ENCODE measurements at regions not wholly inside any gene's neighbourhood (a gene's known extent, or its start where the extent isn't known, plus 50 kb on each side); places are given as distances from the start of the nearest gene placed in this dataset.

DNA sequence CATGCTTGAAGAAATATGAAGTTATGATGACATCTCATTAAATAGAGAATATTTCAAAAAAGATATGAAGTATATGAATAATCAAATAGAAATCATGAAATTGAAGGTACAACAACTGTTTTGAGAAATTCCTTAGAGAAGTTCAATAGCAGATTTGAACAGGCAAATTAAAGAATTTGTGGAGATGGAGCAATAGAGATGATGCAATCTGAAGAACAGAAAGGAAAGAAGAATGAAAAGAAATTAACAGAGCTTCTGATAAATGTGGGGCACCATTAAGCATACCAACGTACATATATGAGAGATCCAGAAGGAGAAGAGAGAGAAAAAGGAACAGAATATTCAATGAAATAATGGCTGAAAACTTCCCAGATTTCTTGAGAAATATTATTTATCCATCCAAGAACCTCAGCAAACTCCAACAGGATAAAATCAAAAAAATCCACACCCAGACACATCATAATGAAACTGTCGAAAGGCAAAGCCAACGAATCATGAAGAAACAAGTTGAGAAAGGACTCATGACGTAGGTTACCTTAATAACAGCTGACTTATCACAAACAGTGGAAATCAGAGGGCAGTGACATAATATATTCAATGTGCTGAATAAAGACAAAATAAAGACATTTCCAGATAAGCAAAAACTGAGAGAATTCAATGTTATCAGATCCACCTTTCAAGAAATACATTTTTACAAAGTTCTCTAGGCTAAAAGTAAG lies 297.2 kb upstream of the TARS1 start:
- no peaks in the 10 kb centered on the region for H3K4me1 ChIP-seq (ENCODE audit: control insufficient read depth, insufficient read depth, low read length, poor library complexity, severe bottlenecking)
- WGBS, 2 experiments (ENCODE audit: insufficient coverage in 2 of 2), result 80% methylated on average over 1 of the region's 4 CpGs; no CpG with 5 or more reads in 1 of the 2 experiments
- H3K27ac ChIP-seq (ENCODE audit: low read depth, low read length, severe bottlenecking), result no peak overlapping the region
- no peak overlapping the region for H3K4me3 ChIP-seq (ENCODE audit: extremely low read depth, insufficient read depth, low read length, poor library complexity, severe bottlenecking)
- no peaks in the 10 kb centered on the region for H3K36me3 ChIP-seq (ENCODE audit: control insufficient read depth, insufficient read depth, low read length)
- H3K9me3 ChIP-seq (ENCODE audit: control insufficient read depth, low read length), result no peaks in the 10 kb centered on the region

GRCh38 chr5:33146881-33147280 lies 293.9 kb upstream of the TARS1 start:
- no peaks in the 10 kb centered on the region for H3K9me3 ChIP-seq (ENCODE audit: control insufficient read depth, low read length)
- H3K36me3 ChIP-seq (ENCODE audit: control insufficient read depth, insufficient read depth, low read length), result no peaks in the 10 kb centered on the region
- H3K27ac ChIP-seq (ENCODE audit: low read depth, low read length, severe bottlenecking), result no peak overlapping the region
- no peak overlapping the region for H3K4me3 ChIP-seq (ENCODE audit: extremely low read depth, insufficient read depth, low read length, poor library complexity, severe bottlenecking)
- no peaks in the 10 kb centered on the region for H3K4me1 ChIP-seq (ENCODE audit: control insufficient read depth, insufficient read depth, low read length, poor library complexity, severe bottlenecking)

DNA sequence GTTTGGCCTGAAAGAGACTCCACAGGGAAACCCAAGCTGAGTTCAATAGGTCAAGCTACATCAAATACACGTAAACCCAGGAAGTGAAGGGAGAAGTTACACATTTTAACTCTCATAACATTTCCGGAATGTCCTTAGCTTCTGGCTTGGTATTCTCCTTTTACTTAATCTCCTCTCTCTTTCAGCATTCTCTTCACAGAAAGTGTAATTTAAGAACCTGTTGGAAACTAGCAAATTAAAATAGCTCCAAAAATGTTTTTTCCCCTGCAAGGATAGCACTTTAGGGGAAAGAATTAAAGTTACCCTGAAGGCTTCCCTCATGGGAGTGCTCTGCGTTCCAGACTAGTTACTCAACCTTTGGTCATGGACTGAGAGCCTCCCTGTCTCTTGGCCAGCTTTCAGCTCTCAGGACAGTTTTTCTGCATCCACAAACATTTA lies 292.7 kb upstream of the TARS1 start:
- H3K4me1 ChIP-seq (ENCODE audit: control insufficient read depth, insufficient read depth, low read length, poor library complexity, severe bottlenecking), result no peaks in the 10 kb centered on the region
- no peak overlapping the region for H3K4me3 ChIP-seq (ENCODE audit: extremely low read depth, insufficient read depth, low read length, poor library complexity, severe bottlenecking)
- H3K27ac ChIP-seq (ENCODE audit: low read depth, low read length, severe bottlenecking), result peak overlapping the region; percentile 47
- H3K36me3 ChIP-seq (ENCODE audit: control insufficient read depth, insufficient read depth, low read length), result no peaks in the 10 kb centered on the region
- WGBS, 2 experiments (ENCODE audit: insufficient coverage in 2 of 2), result 84 to 96% methylated on average over 2 to 3 of the region's 3 CpGs
- no peaks in the 10 kb centered on the region for H3K9me3 ChIP-seq (ENCODE audit: control insufficient read depth, low read length)

DNA sequence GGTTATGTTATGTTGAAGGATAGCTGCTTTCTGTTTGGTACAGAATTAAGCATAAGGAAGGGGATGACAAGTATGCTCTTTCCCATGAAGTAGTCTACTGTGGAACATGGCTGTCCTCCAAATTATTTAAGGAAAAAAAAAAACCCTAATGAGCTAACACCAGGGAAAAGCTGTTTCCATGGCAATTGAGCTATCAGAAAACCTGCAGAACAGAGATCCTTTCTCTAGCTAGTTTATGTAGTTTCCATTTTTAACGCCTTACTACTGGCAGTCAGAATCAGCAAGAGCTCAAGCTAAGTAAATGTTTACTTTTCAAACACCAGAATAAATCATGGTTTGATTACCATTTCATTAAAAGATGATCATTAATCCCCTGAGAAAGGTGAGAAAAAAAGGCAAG lies 287.4 kb upstream of the TARS1 start:
- H3K4me1 ChIP-seq (ENCODE audit: control insufficient read depth, insufficient read depth, low read length, poor library complexity, severe bottlenecking), result no peaks in the 10 kb centered on the region
- H3K36me3 ChIP-seq (ENCODE audit: control insufficient read depth, insufficient read depth, low read length), result no peaks in the 10 kb centered on the region
- no CpG with 5 or more reads among the region's 1 CpG for WGBS, 2 experiments (ENCODE audit: insufficient coverage in 2 of 2)
- H3K4me3 ChIP-seq (ENCODE audit: extremely low read depth, insufficient read depth, low read length, poor library complexity, severe bottlenecking), result no peak overlapping the region
- H3K27ac ChIP-seq (ENCODE audit: low read depth, low read length, severe bottlenecking), result no peak overlapping the region
- H3K9me3 ChIP-seq (ENCODE audit: control insufficient read depth, low read length), result no peaks in the 10 kb centered on the region

DNA sequence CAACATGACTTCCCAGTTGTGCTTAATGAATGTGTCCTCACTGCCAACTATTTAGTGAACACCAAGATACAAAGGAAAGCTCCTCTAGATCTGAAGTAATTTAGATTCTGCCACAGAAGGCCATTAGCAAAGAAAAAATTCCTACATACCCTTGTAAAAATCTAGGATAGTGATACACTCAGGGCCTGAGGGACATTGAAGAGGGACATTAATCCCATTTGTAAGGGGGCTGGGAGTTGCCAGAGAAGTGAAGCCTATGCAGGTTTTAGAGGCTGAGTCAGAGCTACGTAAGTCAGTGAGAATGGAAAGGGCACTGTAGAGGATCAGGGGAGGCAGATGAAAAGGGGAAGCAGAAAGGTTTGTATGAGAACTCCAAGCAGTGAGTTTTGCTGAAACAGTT lies 286.9 kb upstream of the TARS1 start:
- Histone ChIP-seq H3K36me3 (ENCODE audit: control insufficient read depth, insufficient read depth, low read length) (no peaks in the 10 kb centered on the region), H3K4me3 (ENCODE audit: extremely low read depth, insufficient read depth, low read length, poor library complexity, severe bottlenecking) (no peak overlapping the region), H3K27ac (ENCODE audit: low read depth, low read length, severe bottlenecking) (no peak overlapping the region), H3K4me1 (ENCODE audit: control insufficient read depth, insufficient read depth, low read length, poor library complexity, severe bottlenecking) (no peaks in the 10 kb centered on the region), H3K9me3 (ENCODE audit: control insufficient read depth, low read length) (no peaks in the 10 kb centered on the region)
- WGBS, 2 experiments (ENCODE audit: insufficient coverage in 2 of 2), result 80 to 92% methylated on average over 1 of the region's 1 CpG

GRCh38 chr5:33160871-33161270 lies 279.9 kb upstream of the TARS1 start:
- no peaks in the 10 kb centered on the region for H3K36me3 ChIP-seq (ENCODE audit: control insufficient read depth, insufficient read depth, low read length)
- no peaks in the 10 kb centered on the region for H3K4me1 ChIP-seq (ENCODE audit: control insufficient read depth, insufficient read depth, low read length, poor library complexity, severe bottlenecking)
- H3K27ac ChIP-seq (ENCODE audit: low read depth, low read length, severe bottlenecking), result no peak overlapping the region
- no peaks in the 10 kb centered on the region for H3K9me3 ChIP-seq (ENCODE audit: control insufficient read depth, low read length)
- H3K4me3 ChIP-seq (ENCODE audit: extremely low read depth, insufficient read depth, low read length, poor library complexity, severe bottlenecking), result no peak overlapping the region
- no CpG with 5 or more reads among the region's 2 CpGs for WGBS, 2 experiments (ENCODE audit: insufficient coverage in 2 of 2)

GRCh38 chr5:33161421-33161820 lies 279.3 kb upstream of the TARS1 start:
- Histone ChIP-seq H3K9me3 (ENCODE audit: control insufficient read depth, low read length) (no peaks in the 10 kb centered on the region), H3K4me1 (ENCODE audit: control insufficient read depth, insufficient read depth, low read length, poor library complexity, severe bottlenecking) (no peaks in the 10 kb centered on the region), H3K36me3 (ENCODE audit: control insufficient read depth, insufficient read depth, low read length) (no peaks in the 10 kb centered on the region), H3K27ac (ENCODE audit: low read depth, low read length, severe bottlenecking) (no peak overlapping the region), H3K4me3 (ENCODE audit: extremely low read depth, insufficient read depth, low read length, poor library complexity, severe bottlenecking) (no peak overlapping the region)
- 70 to 84% methylated on average over 2 to 3 of the region's 3 CpGs for WGBS, 2 experiments (ENCODE audit: insufficient coverage in 2 of 2)

DNA sequence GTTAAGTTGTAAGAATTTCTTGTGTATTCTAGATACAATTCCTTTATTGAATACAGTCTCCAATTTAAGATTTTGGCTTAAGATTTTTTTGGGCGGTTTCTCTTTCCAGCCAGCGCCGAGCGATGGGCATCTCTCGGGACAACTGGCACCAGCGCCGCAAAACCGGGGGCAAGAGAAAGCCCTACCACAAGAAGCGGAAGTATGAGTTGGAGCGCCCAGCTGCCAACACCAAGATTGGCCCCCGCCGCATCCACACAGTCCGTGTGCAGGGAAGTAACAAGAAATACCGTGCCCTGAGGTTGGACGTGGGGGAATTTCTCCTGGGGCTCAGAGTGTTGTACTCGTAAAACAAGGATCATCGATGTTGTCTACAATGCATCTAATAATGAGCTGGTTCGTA lies 278.7 kb upstream of the TARS1 start:
- Histone ChIP-seq H3K27ac (ENCODE audit: low read depth, low read length, severe bottlenecking) (no peak overlapping the region), H3K9me3 (ENCODE audit: control insufficient read depth, low read length) (no peaks in the 10 kb centered on the region), H3K36me3 (ENCODE audit: control insufficient read depth, insufficient read depth, low read length) (no peaks in the 10 kb centered on the region), H3K4me3 (ENCODE audit: extremely low read depth, insufficient read depth, low read length, poor library complexity, severe bottlenecking) (no peak overlapping the region), H3K4me1 (ENCODE audit: control insufficient read depth, insufficient read depth, low read length, poor library complexity, severe bottlenecking) (no peaks in the 10 kb centered on the region)
- 92 to 95% methylated on average over 15 to 16 of the region's 18 CpGs for WGBS, 2 experiments (ENCODE audit: insufficient coverage in 2 of 2)

GRCh38 chr5:33166522-33166921 lies 274.2 kb upstream of the TARS1 start:
- WGBS, 2 experiments (ENCODE audit: insufficient coverage in 2 of 2), result 96 to 97% methylated on average over 2 to 3 of the region's 4 CpGs
- no peaks in the 10 kb centered on the region for H3K36me3 ChIP-seq (ENCODE audit: control insufficient read depth, insufficient read depth, low read length)

DNA sequence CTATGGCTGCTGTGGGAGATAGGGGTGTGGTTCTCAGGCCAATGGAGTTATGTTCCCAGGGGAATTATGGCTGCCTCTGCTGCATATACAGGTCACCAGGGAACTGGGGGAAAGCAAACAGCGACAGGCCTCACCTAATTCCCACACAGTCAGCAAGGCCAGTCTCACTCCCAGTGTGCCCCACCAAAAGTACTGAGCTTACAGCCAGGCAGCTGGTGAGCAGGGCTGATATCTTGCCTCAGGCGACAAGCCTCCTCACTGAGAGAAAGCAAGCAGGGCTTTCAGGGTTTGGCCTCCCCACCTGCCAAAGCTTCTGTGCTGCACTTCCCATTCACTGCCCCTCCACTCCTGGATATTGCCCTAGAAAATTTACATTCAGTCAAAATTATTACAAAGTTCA lies 273.8 kb upstream of the TARS1 start:
- Histone ChIP-seq H3K27ac (ENCODE audit: low read depth, low read length, severe bottlenecking) (no peak overlapping the region), H3K4me1 (ENCODE audit: control insufficient read depth, insufficient read depth, low read length, poor library complexity, severe bottlenecking) (no peaks in the 10 kb centered on the region), H3K9me3 (ENCODE audit: control insufficient read depth, low read length) (peaks cover 18% of the 10 kb centered on the region), H3K36me3 (ENCODE audit: control insufficient read depth, insufficient read depth, low read length) (no peaks in the 10 kb centered on the region), H3K4me3 (ENCODE audit: extremely low read depth, insufficient read depth, low read length, poor library complexity, severe bottlenecking) (no peak overlapping the region)
- 0% methylated on average over 1 of the region's 2 CpGs for WGBS, 2 experiments (ENCODE audit: insufficient coverage in 2 of 2)

More at GRCh38 chr5:33166522-33166921, 274.2 kb upstream of the TARS1 start:
- no peak overlapping the region for H3K27ac ChIP-seq (ENCODE audit: low read depth, low read length, severe bottlenecking)
- H3K4me3 ChIP-seq (ENCODE audit: extremely low read depth, insufficient read depth, low read length, poor library complexity, severe bottlenecking), result no peak overlapping the region
- peaks cover 18% of the 10 kb centered on the region for H3K9me3 ChIP-seq (ENCODE audit: control insufficient read depth, low read length)
- H3K4me1 ChIP-seq (ENCODE audit: control insufficient read depth, insufficient read depth, low read length, poor library complexity, severe bottlenecking), result no peaks in the 10 kb centered on the region

DNA sequence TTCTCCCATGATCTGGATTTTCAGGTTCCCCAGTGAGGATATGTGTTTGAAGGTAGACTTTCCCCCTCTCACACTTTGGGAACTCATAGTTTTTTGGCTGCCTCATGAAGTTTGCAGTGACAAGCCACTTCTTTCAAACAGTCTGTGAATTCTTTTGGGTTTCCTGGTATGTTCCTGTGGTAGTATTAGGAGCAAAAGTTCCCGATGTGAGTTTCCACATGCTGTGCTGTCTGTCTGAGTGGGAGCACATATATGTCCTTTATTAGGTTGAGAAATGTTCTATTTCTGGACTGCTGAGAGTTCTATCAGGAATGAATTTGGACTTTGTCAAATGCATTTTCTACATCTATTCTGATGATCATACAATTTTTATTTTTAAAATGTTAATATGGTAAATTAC lies 273.2 kb upstream of the TARS1 start:
- WGBS, 2 experiments (ENCODE audit: insufficient coverage in 2 of 2), result 90% methylated on average over 1 of the region's 1 CpG; no CpG with 5 or more reads in 1 of the 2 experiments
- no peak overlapping the region for H3K27ac ChIP-seq (ENCODE audit: low read depth, low read length, severe bottlenecking)
- no peaks in the 10 kb centered on the region for H3K36me3 ChIP-seq (ENCODE audit: control insufficient read depth, insufficient read depth, low read length)
- H3K9me3 ChIP-seq (ENCODE audit: control insufficient read depth, low read length), result peaks cover 18% of the 10 kb centered on the region
- no peak overlapping the region for H3K4me3 ChIP-seq (ENCODE audit: extremely low read depth, insufficient read depth, low read length, poor library complexity, severe bottlenecking)
- no peaks in the 10 kb centered on the region for H3K4me1 ChIP-seq (ENCODE audit: control insufficient read depth, insufficient read depth, low read length, poor library complexity, severe bottlenecking)

Measured in mesodermal cell (in vitro differentiated cells).